HPDE6-E6E7 (cell line): ENCODE measurements at regions not wholly inside any gene's neighbourhood (a gene's known extent, or its start where the extent isn't known, plus 50 kb on each side); places are given as distances from the start of the nearest gene placed in this dataset.
A peak's percentile ranks its signal among the peaks of the same experiment; 100 is the strongest.
"Not testable (repeated sequence)": the region's sequence is repeated elsewhere in the genome, so short reads cannot be mapped to it uniquely, and the experiment has no call there.

ENCODE experiments used
- DNase-seq: peaks from one replicate; pipeline ENCODE4 v3.0.0; 2011; ENCODE audit warnings: missing footprints; ENCODE audit errors: extremely low spot score

DNA sequence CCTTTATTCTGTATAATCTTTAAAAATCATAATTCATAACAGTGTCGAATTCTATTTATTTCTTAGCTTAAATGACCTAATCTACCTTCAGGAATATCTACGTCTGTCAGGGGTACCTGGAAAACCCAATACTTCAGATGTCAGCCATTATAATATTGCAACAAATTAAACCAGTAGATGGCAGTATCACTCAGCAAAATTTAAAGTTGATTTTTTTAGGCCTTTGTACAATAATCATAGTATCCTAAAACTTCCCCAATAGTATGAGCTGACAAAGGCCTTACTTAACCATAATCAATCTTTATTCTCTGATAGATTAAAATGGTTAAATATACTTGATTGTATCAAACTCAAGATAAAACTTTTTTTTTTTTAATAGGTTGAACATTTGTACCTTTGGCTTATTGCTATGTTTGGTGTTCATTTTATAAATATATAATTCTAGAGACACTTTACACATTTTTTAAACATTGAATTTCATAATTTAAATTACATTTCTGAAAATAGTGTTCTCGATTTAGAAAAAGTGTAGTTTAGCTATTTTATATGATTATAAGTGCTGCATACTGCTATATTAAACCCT is 830.2 kb upstream of the SPRY2 start:
- DNase-seq, result no peak

DNA sequence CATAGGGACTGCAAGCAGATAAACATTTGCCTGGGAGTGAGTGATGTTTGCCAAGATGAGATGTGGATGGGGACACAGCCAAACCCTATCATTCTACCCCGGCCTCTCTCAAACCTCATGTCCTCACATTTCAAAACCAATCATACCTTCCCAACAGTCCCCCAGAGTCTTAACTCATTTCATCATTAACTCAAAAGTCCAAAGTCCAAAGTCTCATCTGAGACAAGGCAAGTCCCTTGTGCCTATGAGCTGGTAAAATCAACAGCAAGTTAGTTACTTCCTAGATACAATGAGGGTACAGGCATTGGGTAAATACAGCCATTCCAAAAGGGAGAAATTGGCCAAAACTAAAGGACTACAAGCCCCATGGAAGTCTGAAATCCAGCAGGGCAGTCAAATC is 822.9 kb upstream of the SPRY2 start:
- not testable (repeated sequence) for DNase-seq

GRCh38 chr13:81153478-81153877 is 812.6 kb upstream of the SPRY2 start:
- DNase-seq, result no peak

DNA sequence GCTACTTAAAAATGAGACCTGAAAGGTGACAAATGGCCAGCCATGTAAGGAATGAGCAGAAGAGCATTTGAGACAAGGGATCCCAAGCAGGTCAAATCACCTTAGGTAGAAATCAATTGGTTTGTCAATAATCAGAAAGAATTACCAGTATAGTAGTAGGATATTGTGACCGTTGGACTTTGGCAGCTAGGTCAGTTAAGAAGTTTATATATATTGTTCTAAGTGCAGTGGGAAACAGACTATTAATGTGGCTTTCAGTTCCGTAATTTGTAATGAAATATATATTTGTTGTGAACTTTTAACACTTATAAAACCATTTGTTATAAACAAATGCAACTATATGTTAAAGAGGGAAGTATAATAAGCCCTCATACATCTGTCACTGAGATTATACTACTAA is 807.9 kb upstream of the SPRY2 start:
- no peak for DNase-seq

DNA sequence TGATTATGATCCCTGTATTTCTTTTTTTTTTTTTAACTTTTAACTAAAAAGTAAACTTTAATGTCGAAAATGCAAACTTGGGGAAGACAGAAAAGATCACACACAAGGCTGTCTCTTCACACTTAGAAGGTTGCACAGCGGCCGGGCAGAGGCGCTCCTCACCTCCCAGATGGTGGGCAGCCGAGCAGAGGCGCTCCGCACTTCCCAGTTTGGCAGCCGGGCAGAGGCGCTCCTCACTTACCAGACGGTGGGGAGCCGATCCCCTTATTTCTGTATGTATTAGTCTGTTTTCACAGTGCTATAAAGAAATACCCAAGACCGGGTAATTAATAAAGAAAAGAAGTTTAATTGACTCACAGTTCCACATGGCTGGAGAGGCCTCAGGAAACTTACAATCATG is 805.6 kb upstream of the SPRY2 start:
- DNase-seq, result not testable (repeated sequence)

GRCh38 chr13:81142306-81142999 is 801.5 kb upstream of the SPRY2 start:
- DNase-seq, result no peak

DNA sequence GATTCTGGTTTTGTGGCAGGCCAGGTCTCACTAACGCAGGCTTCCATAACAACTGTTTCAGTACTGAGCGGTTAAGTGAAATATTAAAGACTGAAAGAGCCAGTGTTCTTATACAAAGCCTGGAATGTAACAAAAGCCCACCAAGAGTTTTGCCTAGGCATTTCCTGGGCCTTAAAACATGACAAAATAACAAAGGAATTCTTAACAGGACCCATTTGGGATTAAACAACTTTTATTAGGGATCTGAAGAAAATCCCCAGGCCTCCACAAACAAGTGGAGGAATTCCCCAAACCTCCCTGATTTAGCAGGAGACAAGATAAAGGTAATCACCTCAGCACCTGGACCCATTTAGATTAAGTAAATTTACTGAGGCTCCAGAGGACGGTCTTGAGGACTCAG is 799.7 kb upstream of the SPRY2 start:
- DNase-seq, result no peak

DNA sequence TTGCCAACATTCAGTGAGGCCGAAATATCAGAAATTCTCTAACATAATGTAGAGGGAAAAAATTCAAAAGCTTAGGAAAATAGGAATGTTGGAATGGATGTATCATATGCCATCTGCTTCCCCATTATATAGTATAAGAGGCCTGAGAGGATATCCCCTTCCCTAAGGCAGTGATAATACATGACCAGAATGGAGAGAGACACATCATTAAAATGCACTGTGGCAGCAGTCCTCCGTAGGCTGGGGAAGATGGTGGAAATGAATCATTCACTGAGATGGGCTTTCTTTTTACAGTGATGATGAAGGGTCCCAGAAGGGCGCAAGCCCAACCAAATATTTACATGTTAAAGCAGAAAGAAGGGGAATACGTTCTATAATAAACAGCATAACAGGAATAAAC is 799.1 kb upstream of the SPRY2 start:
- no peak for DNase-seq

GRCh38 chr13:81138353-81138980 is 797.5 kb upstream of the SPRY2 start:
- no peak for DNase-seq

DNA sequence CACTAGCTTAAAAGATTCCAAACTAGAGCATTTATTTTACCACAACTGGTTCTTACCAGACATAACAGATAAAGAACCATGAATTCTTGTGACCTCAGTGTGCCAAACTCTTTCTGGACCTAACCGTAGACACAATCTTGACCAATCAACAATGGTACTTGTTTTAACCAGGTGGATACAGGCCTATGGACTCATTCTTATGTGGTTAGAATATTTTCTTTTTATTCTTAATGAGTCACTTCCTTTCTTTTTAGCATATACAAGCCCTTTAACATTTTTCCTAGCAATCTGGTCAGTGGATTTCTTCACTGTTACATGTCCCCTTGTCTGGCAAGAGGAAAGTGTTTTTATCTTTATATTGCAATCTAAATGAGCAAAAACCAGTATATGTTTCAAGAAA is 792.1 kb upstream of the SPRY2 start:
- DNase-seq, result peak; percentile 4

DNA sequence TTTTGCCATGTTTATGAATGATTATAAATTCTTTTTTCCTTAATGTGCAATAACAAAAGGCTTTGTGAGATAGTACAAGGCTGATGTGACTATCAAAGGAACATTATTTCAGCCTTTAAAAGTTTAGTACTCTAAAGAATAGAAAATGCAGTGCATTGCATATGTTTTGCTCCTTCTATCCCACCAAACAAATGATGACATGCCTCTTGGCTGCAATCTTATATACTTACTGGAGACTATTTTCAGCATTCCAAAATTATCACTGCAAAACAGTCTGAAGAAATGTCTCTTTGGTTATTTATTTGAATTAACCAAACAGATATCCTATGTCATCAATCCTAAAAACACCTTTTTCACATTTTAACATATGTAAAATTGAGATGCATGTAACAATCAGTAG is 776.5 kb upstream of the SPRY2 start:
- DNase-seq, result no peak

DNA sequence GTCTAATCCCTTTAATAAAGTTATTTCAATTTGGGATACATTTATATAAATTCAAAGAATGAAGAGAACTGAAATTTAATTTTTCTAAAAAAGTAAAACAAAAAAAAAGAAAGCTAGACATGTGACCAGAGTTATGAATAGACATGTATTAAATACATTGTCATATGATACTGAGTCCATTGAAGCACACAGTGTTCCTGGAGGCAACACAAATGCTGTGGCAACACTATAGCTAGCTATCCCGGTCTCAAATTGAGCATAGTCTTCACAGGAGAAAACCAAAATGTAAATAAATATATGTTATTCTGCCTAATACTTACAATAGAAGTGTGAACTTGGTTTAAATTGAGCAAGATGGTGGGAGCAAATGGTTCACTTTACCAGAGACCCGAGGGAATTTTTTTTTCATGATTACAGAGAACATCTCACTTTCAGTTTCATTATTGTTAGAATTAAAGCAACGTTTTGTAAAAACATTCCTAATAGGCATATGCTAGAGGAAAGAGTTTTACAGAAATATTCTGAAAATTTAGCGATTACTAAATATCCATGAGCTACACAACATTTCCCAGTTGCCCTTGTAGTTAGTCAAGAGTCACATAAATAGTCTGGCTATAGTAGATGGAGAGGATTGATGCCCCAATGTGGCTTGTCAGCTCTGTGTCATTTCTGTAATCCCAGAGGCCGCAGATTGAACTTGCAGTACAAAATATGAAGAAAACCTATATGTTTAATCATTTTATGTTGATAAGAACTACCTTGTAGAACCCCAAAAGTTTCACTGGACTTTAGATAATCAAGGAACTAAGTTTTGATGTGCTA is 775.7 kb upstream of the SPRY2 start:
- DNase-seq, result no peak

DNA sequence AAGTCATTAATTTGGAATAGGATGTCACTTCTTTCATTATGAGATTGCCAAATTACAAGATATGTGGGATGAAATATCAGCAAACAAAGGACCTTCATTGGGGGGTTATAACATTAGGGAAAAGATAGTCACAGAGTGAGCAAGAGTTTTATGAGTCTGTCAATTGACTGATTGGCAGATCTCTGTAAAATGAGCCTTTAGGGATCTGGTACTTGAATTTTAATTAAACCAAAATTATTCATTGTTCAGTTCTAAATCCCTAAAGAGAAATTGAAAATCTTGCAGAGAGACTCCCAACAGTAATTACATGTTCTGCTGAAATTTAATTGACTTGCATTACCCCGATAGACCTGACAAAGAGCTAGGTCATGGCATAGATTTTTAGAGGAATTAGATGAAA is 768.1 kb upstream of the SPRY2 start:
- DNase-seq, result no peak

DNA sequence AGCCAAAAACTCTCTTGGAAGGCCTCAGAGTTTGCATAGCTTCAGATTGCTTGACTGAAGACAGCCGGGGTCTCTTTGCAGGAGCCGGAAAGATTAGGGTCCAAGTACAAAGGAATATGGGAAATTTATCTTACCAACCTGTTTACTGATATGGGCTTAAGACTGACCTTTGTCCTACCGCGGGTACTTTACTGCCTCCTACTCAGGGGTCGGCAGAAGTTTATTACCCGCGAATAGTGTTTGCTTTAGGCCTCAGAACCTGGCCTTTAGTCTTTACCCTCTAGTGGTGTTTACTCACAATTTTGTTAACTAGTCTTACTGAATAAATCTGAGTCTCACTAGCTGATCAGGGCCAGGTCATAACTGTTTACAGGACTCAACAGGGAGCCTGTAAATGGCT is 765.4 kb upstream of the SPRY2 start:
- no peak for DNase-seq

DNA sequence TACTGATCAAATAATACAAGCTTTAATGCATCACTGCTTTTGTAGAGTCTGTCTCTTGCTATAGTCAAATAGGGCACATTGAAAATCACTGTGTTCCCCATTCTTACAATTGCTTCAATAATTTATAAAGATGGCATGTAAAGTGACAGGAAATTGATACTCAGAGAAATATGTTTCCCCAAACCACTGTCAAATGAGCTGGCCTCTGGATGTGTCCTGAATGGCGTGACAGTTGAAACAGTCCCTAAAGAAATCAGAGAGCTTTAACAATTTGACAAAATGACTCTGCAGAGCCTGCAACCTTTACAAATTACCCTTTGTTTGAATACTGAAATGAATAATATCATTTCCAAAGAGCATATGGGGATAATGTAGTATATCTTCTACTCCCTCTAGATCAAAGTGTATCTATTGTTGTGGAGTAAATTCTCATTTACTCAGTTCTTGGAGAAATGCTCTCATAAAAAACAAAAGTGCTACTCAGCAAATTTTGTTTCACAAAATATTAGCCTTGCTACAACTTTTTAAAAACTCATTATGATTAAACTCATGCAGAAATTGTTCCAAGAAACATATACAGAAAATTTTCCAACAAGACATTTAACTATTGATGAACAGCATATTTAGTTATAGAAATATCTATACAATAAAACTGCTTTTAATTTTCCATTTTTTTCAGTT is 763.2 kb upstream of the SPRY2 start:
- DNase-seq, result no peak

GRCh38 chr13:81102066-81102465 is 761.1 kb upstream of the SPRY2 start:
- DNase-seq, result not testable (repeated sequence)

GRCh38 chr13:81089371-81090157 is 748.6 kb upstream of the SPRY2 start:
- no peak for DNase-seq

- no peak for DNase-seq
These were observed 740.1 kb upstream of the SPRY2 start for GRCh38 chr13:81080911-81081454.

DNA sequence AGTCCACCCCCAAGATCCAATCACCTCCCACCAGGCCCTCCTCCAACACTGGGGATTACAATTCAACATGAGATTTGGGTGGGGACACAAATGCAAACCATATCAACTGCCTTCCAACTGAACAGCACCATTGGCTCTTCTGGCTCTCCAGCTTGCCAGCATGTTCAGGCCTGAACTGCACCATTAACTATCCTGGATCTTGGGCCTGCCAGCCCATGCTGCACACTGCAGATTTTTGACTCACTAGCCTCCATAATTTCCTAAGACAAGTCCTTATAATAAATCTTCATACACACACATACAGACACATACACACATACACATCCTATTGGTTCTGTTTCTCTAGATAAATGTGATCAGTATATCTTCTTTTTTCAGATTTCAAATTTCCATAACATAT is 737.1 kb upstream of the SPRY2 start:
- DNase-seq, result no peak

GRCh38 chr13:81069822-81070221 is 728.9 kb upstream of the SPRY2 start:
- DNase-seq, result not testable (repeated sequence)

GRCh38 chr13:81058916-81059290 is 718.0 kb upstream of the SPRY2 start:
- peak; percentile 37 for DNase-seq
